ENCODE measurements at regions not wholly inside any gene's neighbourhood (a gene's known extent, or its start where the extent isn't known, plus 50 kb on each side); places are given as distances from the start of the nearest gene placed in this dataset.

- DNase-seq (ENCODE audit: low read depth): no peak
Observed at GRCh38 chr4:33334416-33334815, 2614.2 kb downstream of the PCDH7 start.

- no peak for DNase-seq (ENCODE audit: low read depth)
Observed at GRCh38 chr4:33339762-33340161, 2619.6 kb downstream of the PCDH7 start.

GRCh38 chr4:33340168-33340567, 2620.0 kb downstream of the PCDH7 start:
- no peak for DNase-seq (ENCODE audit: low read depth)

GRCh38 chr4:33349376-33349775, 2629.2 kb downstream of the PCDH7 start:
- DNase-seq (ENCODE audit: low read depth): no peak

- DNase-seq (ENCODE audit: low read depth): no peak
Observed at GRCh38 chr4:33357121-33357520, 2637.0 kb downstream of the PCDH7 start.

GRCh38 chr4:33369446-33369845, 2649.3 kb downstream of the PCDH7 start:
- peak; percentile 6 for DNase-seq (ENCODE audit: low read depth)

- DNase-seq (ENCODE audit: low read depth): no peak
Observed at GRCh38 chr4:33381816-33382215, 2661.6 kb downstream of the PCDH7 start.

GRCh38 chr4:33386764-33387163, 2666.6 kb downstream of the PCDH7 start:
- no peak for DNase-seq (ENCODE audit: low read depth)

GRCh38 chr4:33390976-33391375, 2670.8 kb downstream of the PCDH7 start:
- DNase-seq (ENCODE audit: low read depth): no peak

- DNase-seq (ENCODE audit: low read depth): no peak
Observed at GRCh38 chr4:33395731-33396485, 2675.7 kb downstream of the PCDH7 start.

GRCh38 chr4:33400504-33400903, 2680.3 kb downstream of the PCDH7 start:
- no peak for DNase-seq (ENCODE audit: low read depth)

- DNase-seq (ENCODE audit: low read depth): no peak
Observed at GRCh38 chr4:33407496-33407895, 2687.3 kb downstream of the PCDH7 start.

- DNase-seq (ENCODE audit: low read depth): no peak
Observed at GRCh38 chr4:33411182-33411581, 2691.0 kb downstream of the PCDH7 start.

- no peak for DNase-seq (ENCODE audit: low read depth)
Observed at GRCh38 chr4:33421887-33422286, 2701.7 kb downstream of the PCDH7 start.

GRCh38 chr4:33422656-33423055, 2702.5 kb downstream of the PCDH7 start:
- DNase-seq (ENCODE audit: low read depth): no peak

GRCh38 chr4:33425936-33426335, 2705.8 kb downstream of the PCDH7 start:
- no peak for DNase-seq (ENCODE audit: low read depth)

GRCh38 chr4:33427676-33428075, 2707.5 kb downstream of the PCDH7 start:
- no peak for DNase-seq (ENCODE audit: low read depth)

- no peak for DNase-seq (ENCODE audit: low read depth)
Observed at GRCh38 chr4:33429971-33430370, 2709.8 kb downstream of the PCDH7 start.

GRCh38 chr4:33437406-33437805, 2717.2 kb downstream of the PCDH7 start:
- no peak for DNase-seq (ENCODE audit: low read depth)

- no peak for DNase-seq (ENCODE audit: low read depth)
Observed at GRCh38 chr4:33446953-33447352, 2726.8 kb downstream of the PCDH7 start.

- DNase-seq (ENCODE audit: low read depth): no peak
Observed at GRCh38 chr4:33448948-33449347, 2728.8 kb downstream of the PCDH7 start.

- no peak for DNase-seq (ENCODE audit: low read depth)
Observed at GRCh38 chr4:33453436-33453835, 2733.3 kb downstream of the PCDH7 start.

- no peak for DNase-seq (ENCODE audit: low read depth)
Observed at GRCh38 chr4:33453916-33454315, 2733.7 kb downstream of the PCDH7 start.

- no peak for DNase-seq (ENCODE audit: low read depth)
Observed at GRCh38 chr4:33465565-33465964, 2745.4 kb downstream of the PCDH7 start.

Data from EH (cell line).